CD14-positive monocyte (primary cell): ENCODE measurements at regions not wholly inside any gene's neighbourhood (a gene's known extent, or its start where the extent isn't known, plus 50 kb on each side); places are given as distances from the start of the nearest gene placed in this dataset.

Experiments used
- DNase-seq, 3 donors: peaks; one replicate each; pipeline ENCODE4 v3.0.0-alpha.2; 2011 to 2022
- H2AFZ ChIP-seq: 2 replicates; pipeline ENCODE4 v1.6.0; 2012; ENCODE audit warnings: mild to moderate bottlenecking, low read depth, low read length, inconsistent platforms; ENCODE audit not compliant: insufficient read depth, poor library complexity, severe bottlenecking
- H3K27ac ChIP-seq, 2 donors: 1 replicate in 1 of 2; 2 replicates in 1 of 2; pipeline ENCODE4 v1.5.1; 2012 to 2013; ENCODE audit warnings: low read length in 2 of 2, control low read depth in 1 of 2, inconsistent platforms in 1 of 2, low read depth in 1 of 2, mild to moderate bottlenecking in 1 of 2
- H3K27me3 ChIP-seq, 2 donors: one replicate each; pipeline versions ENCODE4 v1.6.0 to v1.6.1; 2011 to 2013; ENCODE audit warnings: low read length in 2 of 2; ENCODE audit not compliant: control insufficient read depth in 2 of 2, insufficient read depth in 2 of 2
- H3K36me3 ChIP-seq, 2 donors: replicated peaks in 1 of 2; 1 replicate in 1 of 2; 2 replicates in 1 of 2; pipeline versions ENCODE4 v1.5.1 to v1.6.1; 2012 to 2013; ENCODE audit warnings: low read length in 2 of 2, control low read depth in 1 of 2, inconsistent platforms in 1 of 2, mild to moderate bottlenecking in 1 of 2; ENCODE audit not compliant: insufficient read depth in 2 of 2, control insufficient read depth in 1 of 2
- H3K4me1 ChIP-seq, 2 donors: 1 replicate in 1 of 2; 2 replicates in 1 of 2; pipeline versions ENCODE4 v1.5.1 to v1.6.1; 2012 to 2013; ENCODE audit warnings: low read length in 2 of 2, control low read depth in 1 of 2, inconsistent platforms in 1 of 2, mild to moderate bottlenecking in 1 of 2, moderate library complexity in 1 of 2; ENCODE audit not compliant: insufficient read depth in 2 of 2, control insufficient read depth in 1 of 2
- H3K4me2 ChIP-seq: replicated peaks from 2 replicates; pipeline ENCODE3; 2012; ENCODE audit warnings: low read length, moderate library complexity, mild to moderate bottlenecking; ENCODE audit not compliant: poor library complexity, severe bottlenecking; ENCODE audit errors: extremely low read depth
- H3K4me3 ChIP-seq, 3 experiments: fragments of 200-600 bp in 1 of 3; sonication (generic) in 1 of 3; replicated peaks in 1 of 3; 1 replicate in 2 of 3; 2 replicates in 1 of 3; pipeline ENCODE4 v1.5.1; 2011 to 2013; ENCODE audit warnings: low read length in 3 of 3, mild to moderate bottlenecking in 3 of 3, control low read depth in 2 of 3, low read depth in 2 of 3, inconsistent platforms in 1 of 3, moderate library complexity in 1 of 3
- H3K79me2 ChIP-seq: 2 replicates; pipeline ENCODE4 v1.6.0; 2012; ENCODE audit warnings: mild to moderate bottlenecking, control low read depth, inconsistent platforms, low read length, moderate library complexity; ENCODE audit not compliant: insufficient read depth
- H3K9ac ChIP-seq: 2 replicates; pipeline ENCODE4 v1.6.0; 2017; ENCODE audit warnings: low read length, mild to moderate bottlenecking; ENCODE audit not compliant: insufficient read depth, poor library complexity, severe bottlenecking
- H3K9me3 ChIP-seq, 2 donors: replicated peaks in 1 of 2; 1 replicate in 1 of 2; 2 replicates in 1 of 2; pipeline versions ENCODE4 v1.5.1 to v1.6.1; 2012 to 2013; ENCODE audit warnings: low read length in 2 of 2, control low read depth in 1 of 2; ENCODE audit not compliant: control insufficient read depth in 1 of 2, insufficient read depth in 1 of 2
- H4K20me1 ChIP-seq: 2 replicates; pipeline ENCODE4 v1.6.0; 2012; ENCODE audit warnings: mild to moderate bottlenecking, low read length, control low read depth, moderate library complexity; ENCODE audit not compliant: insufficient read depth
- H3K27ac Mint-ChIP-seq, 7 donors: one replicate each; pipeline ENCODE4 v1.8.0; 2020; ENCODE audit warnings: mild to moderate bottlenecking in 7 of 7, mixed read lengths in 7 of 7, moderate library complexity in 6 of 7, inconsistent platforms in 2 of 7
- H3K27me3 Mint-ChIP-seq, 3 donors: one replicate each; pipeline ENCODE4 v1.8.0; 2021 to 2022; ENCODE audit warnings: low read depth in 3 of 3, mild to moderate bottlenecking in 3 of 3, mixed read lengths in 3 of 3, moderate library complexity in 3 of 3, inconsistent platforms in 1 of 3
- H3K36me3 Mint-ChIP-seq, 2 donors: one replicate each; pipeline ENCODE4 v1.8.0; 2020; ENCODE audit warnings: mixed read lengths in 2 of 2, inconsistent platforms in 1 of 2, mild to moderate bottlenecking in 1 of 2
- H3K4me1 Mint-ChIP-seq: one replicate; pipeline ENCODE4 v1.8.0; 2020; ENCODE audit warnings: mild to moderate bottlenecking, mixed read lengths
- H3K4me3 Mint-ChIP-seq, 2 donors: one replicate each; pipeline ENCODE4 v1.8.0; 2020; ENCODE audit warnings: mild to moderate bottlenecking in 2 of 2, mixed read lengths in 2 of 2, moderate library complexity in 1 of 2
- H3K9me3 Mint-ChIP-seq, 7 donors: one replicate each; pipeline ENCODE4 v1.8.0; 2020 to 2022; ENCODE audit warnings: mixed read lengths in 7 of 7, mild to moderate bottlenecking in 6 of 7, moderate library complexity in 6 of 7, inconsistent platforms in 2 of 7
- CTCF ChIP-seq: fragments of 200-600 bp; IDR thresholded peaks from one replicate; pipeline ENCODE4 v1.8.0; 2022; ENCODE audit warnings: antibody characterized with exemption, mild to moderate bottlenecking
- WGBS: methylation state at CpG from one replicate; pipeline ENCODE4 v1.1.5; 2013; ENCODE audit warnings: missing lambda C conversion rate; ENCODE audit not compliant: insufficient coverage; 5-methylcytosine and 5-hydroxymethylcytosine counted together
- intact Hi-C, 2 donors: fragments of 100-400 bp; cut with micrococcal nuclease; formaldehyde crosslinking; loops; one replicate each; pipeline versions ENCODE4 v1.15.0 to v1.15.1; 2023

- Histone ChIP-seq H3K4me1 (no peaks in the 10 kb centered on the region), H3K9me3 (no peaks in the 10 kb centered on the region), H3K9ac (no peak overlapping the region), H3K4me2 (no peak overlapping the region), H3K27me3 (no peaks in the 10 kb centered on the region), H4K20me1 (no peaks in the 10 kb centered on the region), H3K79me2 (no peaks in the 10 kb centered on the region), H3K27ac (no peak overlapping the region), H3K36me3 (no peaks in the 10 kb centered on the region), H3K4me3 (no peak overlapping the region), H2AFZ (no peak overlapping the region)
- no CpG with 5 or more reads among the region's 2 CpGs for WGBS
- Mint-ChIP-seq H3K4me3 (no peak overlapping the region), H3K9me3 (peaks cover 0 to 3% (median 0%) of the 10 kb centered on the region in 7 donors), H3K27me3 (peaks cover 0 to 3% (median 3%) of the 10 kb centered on the region in 3 donors), H3K36me3 (no peaks in the 10 kb centered on the region), H3K27ac (no peak overlapping the region), H3K4me1 (no peaks in the 10 kb centered on the region)
- DNase-seq = no peak
- intact Hi-C loops = no loop called here
- TF ChIP-seq CTCF = no peak
Measured at GRCh38 chr16:55113210-55113609, 182.5 kb downstream of the IRX5 start.

GRCh38 chr16:55115506-55115905 is 184.8 kb downstream of the IRX5 start:
- no peaks in the 10 kb centered on the region for H3K36me3 Mint-ChIP-seq
- no peak overlapping the region for H2AFZ ChIP-seq
- no peak for TF ChIP-seq CTCF
- H3K9ac ChIP-seq = no peak overlapping the region
- no peaks in the 10 kb centered on the region for H3K4me1 ChIP-seq
- H3K4me1 Mint-ChIP-seq = no peaks in the 10 kb centered on the region
- H3K4me3 Mint-ChIP-seq = no peak overlapping the region
- WGBS = 29% methylated on average over 1 of the region's 2 CpGs
- no peak overlapping the region for H3K4me2 ChIP-seq
- H3K9me3 ChIP-seq = no peaks in the 10 kb centered on the region
- DNase-seq = no peak
- H3K4me3 ChIP-seq = no peak overlapping the region
- H4K20me1 ChIP-seq = no peaks in the 10 kb centered on the region
- intact Hi-C loops = no loop called here
- H3K27me3 Mint-ChIP-seq = peaks cover 3 to 8% (median 3%) of the 10 kb centered on the region in 3 donors
- no peak overlapping the region for H3K27ac Mint-ChIP-seq
- H3K79me2 ChIP-seq = no peaks in the 10 kb centered on the region
- H3K27ac ChIP-seq = no peak overlapping the region
- H3K9me3 Mint-ChIP-seq = peaks cover 0 to 3% (median 0%) of the 10 kb centered on the region in 7 donors
- no peaks in the 10 kb centered on the region for H3K36me3 ChIP-seq
- H3K27me3 ChIP-seq = no peaks in the 10 kb centered on the region
